H1 (cell line): ENCODE measurements at regions not wholly inside any gene's neighbourhood (a gene's known extent, or its start where the extent isn't known, plus 50 kb on each side); places are given as distances from the start of the nearest gene placed in this dataset.

Experiments
- CTBP2 ChIP-seq: IDR thresholded peaks from 2 replicates; pipeline ENCODE4 v1.7.0; 2011; ENCODE audit warnings: borderline replicate concordance, mild to moderate bottlenecking, moderate library complexity, mixed read lengths, low read length; ENCODE audit not compliant: insufficient read depth, insufficient read length
- HDAC2 ChIP-seq, 2 experiments: fragments of 300-600 bp in 1 of 2; sonication (generic) in 1 of 2; IDR thresholded peaks; 2 replicates each; pipeline ENCODE4 v1.6.1; 2011 to 2012; ENCODE audit warnings: low read depth in 2 of 2, low read length in 2 of 2, mild to moderate bottlenecking in 2 of 2, moderate library complexity in 2 of 2, borderline replicate concordance in 1 of 2, inconsistent platforms in 1 of 2
- JUND ChIP-seq: IDR thresholded peaks from 2 replicates; pipeline ENCODE4 v1.6.1; 2011; ENCODE audit warnings: mild to moderate bottlenecking, improper control_type of control experiment, low read length
- POLR2AphosphoS5 ChIP-seq: IDR thresholded peaks from 2 replicates; pipeline ENCODE4 v1.6.1; 2011; ENCODE audit warnings: low read depth, low read length
- POU5F1 ChIP-seq: IDR thresholded peaks from 2 replicates; pipeline ENCODE4 v1.6.1; 2011; ENCODE audit warnings: low read depth, mild to moderate bottlenecking, low read length, moderate library complexity
- RFX5 ChIP-seq: IDR thresholded peaks from 2 replicates; pipeline ENCODE4 v1.6.1; 2011; ENCODE audit warnings: low read depth, low read length, improper control_type of control experiment, borderline replicate concordance
- TF ChIP-seq, protein P1 (sequence below): fragments of 300-600 bp; sonication (generic); IDR thresholded peaks from 2 replicates; pipeline ENCODE4 v1.7.1; 2012; ENCODE audit warnings: low read length, moderate library complexity, mild to moderate bottlenecking, inconsistent platforms; ENCODE audit not compliant: insufficient replicate concordance
- TF ChIP-seq, protein P2 (sequence below): IDR thresholded peaks from 2 replicates; pipeline ENCODE4 v1.6.1; 2012; ENCODE audit warnings: inconsistent platforms
- TF ChIP-seq, protein P3 (sequence below): IDR thresholded peaks from 2 replicates; pipeline ENCODE4 v1.6.1; 2011; ENCODE audit warnings: low read length, improper control_type of control experiment
- TF ChIP-seq, protein P4 (sequence below): IDR thresholded peaks from 2 replicates; pipeline ENCODE4 v1.6.1; 2011; ENCODE audit warnings: low read depth, mild to moderate bottlenecking, low read length; ENCODE audit not compliant: insufficient read depth

DNA sequence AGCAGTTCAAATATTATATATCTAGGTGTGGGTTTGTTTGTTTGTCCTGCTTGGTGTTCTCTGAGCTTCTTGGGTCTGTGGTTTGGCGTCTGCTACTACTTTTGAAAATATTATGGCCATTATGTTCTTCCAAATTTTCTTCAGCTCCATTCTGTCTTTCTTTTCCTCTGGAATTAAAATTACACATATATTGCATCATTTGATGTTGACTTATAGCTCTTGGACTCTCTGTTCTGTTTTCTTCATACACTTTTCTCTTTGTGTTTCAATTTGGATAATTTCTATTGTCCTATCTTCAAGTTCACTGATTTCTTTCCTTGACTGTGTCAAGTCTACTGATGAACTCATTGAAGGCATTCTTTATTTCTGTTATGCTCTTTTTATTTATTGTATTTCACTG, 65.2 kb upstream of the ZNF81 start (continued):
- TF ChIP-seq, protein P1, sequence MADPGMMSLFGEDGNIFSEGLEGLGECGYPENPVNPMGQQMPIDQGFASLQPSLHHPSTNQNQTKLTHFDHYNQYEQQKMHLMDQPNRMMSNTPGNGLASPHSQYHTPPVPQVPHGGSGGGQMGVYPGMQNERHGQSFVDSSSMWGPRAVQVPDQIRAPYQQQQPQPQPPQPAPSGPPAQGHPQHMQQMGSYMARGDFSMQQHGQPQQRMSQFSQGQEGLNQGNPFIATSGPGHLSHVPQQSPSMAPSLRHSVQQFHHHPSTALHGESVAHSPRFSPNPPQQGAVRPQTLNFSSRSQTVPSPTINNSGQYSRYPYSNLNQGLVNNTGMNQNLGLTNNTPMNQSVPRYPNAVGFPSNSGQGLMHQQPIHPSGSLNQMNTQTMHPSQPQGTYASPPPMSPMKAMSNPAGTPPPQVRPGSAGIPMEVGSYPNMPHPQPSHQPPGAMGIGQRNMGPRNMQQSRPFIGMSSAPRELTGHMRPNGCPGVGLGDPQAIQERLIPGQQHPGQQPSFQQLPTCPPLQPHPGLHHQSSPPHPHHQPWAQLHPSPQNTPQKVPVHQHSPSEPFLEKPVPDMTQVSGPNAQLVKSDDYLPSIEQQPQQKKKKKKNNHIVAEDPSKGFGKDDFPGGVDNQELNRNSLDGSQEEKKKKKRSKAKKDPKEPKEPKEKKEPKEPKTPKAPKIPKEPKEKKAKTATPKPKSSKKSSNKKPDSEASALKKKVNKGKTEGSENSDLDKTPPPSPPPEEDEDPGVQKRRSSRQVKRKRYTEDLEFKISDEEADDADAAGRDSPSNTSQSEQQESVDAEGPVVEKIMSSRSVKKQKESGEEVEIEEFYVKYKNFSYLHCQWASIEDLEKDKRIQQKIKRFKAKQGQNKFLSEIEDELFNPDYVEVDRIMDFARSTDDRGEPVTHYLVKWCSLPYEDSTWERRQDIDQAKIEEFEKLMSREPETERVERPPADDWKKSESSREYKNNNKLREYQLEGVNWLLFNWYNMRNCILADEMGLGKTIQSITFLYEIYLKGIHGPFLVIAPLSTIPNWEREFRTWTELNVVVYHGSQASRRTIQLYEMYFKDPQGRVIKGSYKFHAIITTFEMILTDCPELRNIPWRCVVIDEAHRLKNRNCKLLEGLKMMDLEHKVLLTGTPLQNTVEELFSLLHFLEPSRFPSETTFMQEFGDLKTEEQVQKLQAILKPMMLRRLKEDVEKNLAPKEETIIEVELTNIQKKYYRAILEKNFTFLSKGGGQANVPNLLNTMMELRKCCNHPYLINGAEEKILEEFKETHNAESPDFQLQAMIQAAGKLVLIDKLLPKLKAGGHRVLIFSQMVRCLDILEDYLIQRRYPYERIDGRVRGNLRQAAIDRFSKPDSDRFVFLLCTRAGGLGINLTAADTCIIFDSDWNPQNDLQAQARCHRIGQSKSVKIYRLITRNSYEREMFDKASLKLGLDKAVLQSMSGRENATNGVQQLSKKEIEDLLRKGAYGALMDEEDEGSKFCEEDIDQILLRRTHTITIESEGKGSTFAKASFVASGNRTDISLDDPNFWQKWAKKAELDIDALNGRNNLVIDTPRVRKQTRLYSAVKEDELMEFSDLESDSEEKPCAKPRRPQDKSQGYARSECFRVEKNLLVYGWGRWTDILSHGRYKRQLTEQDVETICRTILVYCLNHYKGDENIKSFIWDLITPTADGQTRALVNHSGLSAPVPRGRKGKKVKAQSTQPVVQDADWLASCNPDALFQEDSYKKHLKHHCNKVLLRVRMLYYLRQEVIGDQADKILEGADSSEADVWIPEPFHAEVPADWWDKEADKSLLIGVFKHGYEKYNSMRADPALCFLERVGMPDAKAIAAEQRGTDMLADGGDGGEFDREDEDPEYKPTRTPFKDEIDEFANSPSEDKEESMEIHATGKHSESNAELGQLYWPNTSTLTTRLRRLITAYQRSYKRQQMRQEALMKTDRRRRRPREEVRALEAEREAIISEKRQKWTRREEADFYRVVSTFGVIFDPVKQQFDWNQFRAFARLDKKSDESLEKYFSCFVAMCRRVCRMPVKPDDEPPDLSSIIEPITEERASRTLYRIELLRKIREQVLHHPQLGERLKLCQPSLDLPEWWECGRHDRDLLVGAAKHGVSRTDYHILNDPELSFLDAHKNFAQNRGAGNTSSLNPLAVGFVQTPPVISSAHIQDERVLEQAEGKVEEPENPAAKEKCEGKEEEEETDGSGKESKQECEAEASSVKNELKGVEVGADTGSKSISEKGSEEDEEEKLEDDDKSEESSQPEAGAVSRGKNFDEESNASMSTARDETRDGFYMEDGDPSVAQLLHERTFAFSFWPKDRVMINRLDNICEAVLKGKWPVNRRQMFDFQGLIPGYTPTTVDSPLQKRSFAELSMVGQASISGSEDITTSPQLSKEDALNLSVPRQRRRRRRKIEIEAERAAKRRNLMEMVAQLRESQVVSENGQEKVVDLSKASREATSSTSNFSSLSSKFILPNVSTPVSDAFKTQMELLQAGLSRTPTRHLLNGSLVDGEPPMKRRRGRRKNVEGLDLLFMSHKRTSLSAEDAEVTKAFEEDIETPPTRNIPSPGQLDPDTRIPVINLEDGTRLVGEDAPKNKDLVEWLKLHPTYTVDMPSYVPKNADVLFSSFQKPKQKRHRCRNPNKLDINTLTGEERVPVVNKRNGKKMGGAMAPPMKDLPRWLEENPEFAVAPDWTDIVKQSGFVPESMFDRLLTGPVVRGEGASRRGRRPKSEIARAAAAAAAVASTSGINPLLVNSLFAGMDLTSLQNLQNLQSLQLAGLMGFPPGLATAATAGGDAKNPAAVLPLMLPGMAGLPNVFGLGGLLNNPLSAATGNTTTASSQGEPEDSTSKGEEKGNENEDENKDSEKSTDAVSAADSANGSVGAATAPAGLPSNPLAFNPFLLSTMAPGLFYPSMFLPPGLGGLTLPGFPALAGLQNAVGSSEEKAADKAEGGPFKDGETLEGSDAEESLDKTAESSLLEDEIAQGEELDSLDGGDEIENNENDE = no peak
- TF ChIP-seq CTBP2 (no peak), POU5F1 (no peak), POLR2AphosphoS5 (no peak), RFX5 (no peak), JUND (no peak), HDAC2 (IDR thresholded peaks at IDR 0.05; ENCODE audit: borderline replicate concordance in 1 of 2, low read depth in 2 of 2, low read length in 2 of 2) (no peak)
- TF ChIP-seq, protein P2, sequence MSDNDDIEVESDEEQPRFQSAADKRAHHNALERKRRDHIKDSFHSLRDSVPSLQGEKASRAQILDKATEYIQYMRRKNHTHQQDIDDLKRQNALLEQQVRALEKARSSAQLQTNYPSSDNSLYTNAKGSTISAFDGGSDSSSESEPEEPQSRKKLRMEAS = no peak
- TF ChIP-seq, protein P3, sequence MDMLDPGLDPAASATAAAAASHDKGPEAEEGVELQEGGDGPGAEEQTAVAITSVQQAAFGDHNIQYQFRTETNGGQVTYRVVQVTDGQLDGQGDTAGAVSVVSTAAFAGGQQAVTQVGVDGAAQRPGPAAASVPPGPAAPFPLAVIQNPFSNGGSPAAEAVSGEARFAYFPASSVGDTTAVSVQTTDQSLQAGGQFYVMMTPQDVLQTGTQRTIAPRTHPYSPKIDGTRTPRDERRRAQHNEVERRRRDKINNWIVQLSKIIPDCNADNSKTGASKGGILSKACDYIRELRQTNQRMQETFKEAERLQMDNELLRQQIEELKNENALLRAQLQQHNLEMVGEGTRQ = no peak
- TF ChIP-seq, protein P4, sequence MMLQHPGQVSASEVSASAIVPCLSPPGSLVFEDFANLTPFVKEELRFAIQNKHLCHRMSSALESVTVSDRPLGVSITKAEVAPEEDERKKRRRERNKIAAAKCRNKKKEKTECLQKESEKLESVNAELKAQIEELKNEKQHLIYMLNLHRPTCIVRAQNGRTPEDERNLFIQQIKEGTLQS = no peak
